ENCODE measurements at regions not wholly inside any gene's neighbourhood (a gene's known extent, or its start where the extent isn't known, plus 50 kb on each side); places are given as distances from the start of the nearest gene placed in this dataset.

DNA sequence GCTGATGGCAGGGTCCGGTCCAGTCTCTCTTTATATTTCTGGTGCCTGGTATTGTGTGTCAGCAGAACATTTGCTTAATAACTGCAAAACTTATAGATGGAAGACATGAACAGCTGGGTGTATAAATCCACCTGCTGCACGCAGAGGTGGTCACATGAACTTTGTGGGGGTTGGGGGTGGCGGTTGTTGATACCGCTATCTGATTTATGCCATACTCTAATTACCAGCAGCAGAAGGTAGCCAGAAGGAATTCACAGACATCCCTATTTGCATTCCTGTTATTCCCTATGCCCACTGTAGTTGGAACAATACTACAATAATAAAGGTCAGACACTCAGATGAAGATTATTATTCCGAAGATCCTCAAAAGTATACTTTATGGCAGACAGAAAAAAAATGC, 121.6 kb upstream of the PUDP start:
- no peaks in the 10 kb centered on the region for H3K27me3 ChIP-seq (ENCODE audit: control insufficient read depth, insufficient read depth, low read length, poor library complexity, severe bottlenecking)

DNA sequence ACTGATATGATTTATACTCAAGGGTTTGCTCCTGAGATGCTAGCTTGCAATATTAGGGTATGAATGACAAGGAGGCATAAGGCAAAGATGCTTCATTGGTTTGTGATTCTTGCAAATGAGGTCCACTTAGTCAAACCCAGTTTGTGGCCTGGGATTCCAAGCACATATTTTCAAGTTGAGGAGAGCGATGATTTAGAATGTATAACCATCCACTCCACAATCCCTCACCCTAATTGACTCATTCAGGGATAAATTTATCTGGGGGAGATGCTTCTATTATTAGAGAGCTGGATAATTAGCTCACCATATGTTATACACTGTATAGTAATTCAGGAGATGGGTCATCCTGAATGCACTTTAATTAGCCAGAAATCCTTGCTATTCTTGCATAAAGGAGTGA, 118.3 kb upstream of the PUDP start:
- Histone ChIP-seq H3K9me3 (ENCODE audit: control insufficient read depth, low read length) (no peaks in the 10 kb centered on the region), H3K27ac (ENCODE audit: insufficient read depth, low read depth, low read length, poor library complexity, severe bottlenecking) (no peak overlapping the region)
- no CpG with 5 or more reads among the region's 1 CpG for WGBS, 2 experiments

More for the DNA sequence above, 121.6 kb upstream of the PUDP start:
- Histone ChIP-seq H3K4me3 (ENCODE audit: insufficient read depth, low read depth, low read length) (no peak overlapping the region), H3K4me1 (ENCODE audit: control insufficient read depth, insufficient read depth, low read length) (no peaks in the 10 kb centered on the region), H3K27ac (ENCODE audit: insufficient read depth, low read depth, low read length, poor library complexity, severe bottlenecking) (no peak overlapping the region), H3K9me3 (ENCODE audit: control insufficient read depth, low read length) (no peaks in the 10 kb centered on the region), H3K36me3 (ENCODE audit: control insufficient read depth, insufficient read depth, low read length) (no peaks in the 10 kb centered on the region)
- 92 to 97% methylated on average over 2 to 5 of the region's 5 CpGs for WGBS, 2 experiments

DNA sequence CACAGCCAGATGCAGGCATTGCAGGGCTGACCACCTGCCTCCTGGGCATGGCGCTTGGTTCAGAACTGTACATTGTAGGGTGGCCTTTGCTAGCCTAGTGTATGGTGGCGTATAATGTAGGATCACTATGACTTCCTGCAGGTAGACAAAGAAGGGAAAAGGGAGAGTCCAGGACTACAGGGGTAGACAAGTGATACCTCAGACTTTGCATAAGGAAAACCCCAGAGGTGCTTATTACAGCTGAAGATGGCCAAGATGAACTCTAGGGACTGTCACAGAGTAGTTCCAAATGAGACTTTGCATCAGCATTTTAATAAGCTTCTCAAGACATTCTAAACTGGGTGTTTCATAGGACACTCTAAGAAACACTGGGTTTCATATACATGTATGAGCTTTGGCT, 116.4 kb upstream of the PUDP start:
- Histone ChIP-seq H3K27me3 (ENCODE audit: control insufficient read depth, insufficient read depth, low read length, poor library complexity, severe bottlenecking) (no peaks in the 10 kb centered on the region), H3K9me3 (ENCODE audit: control insufficient read depth, low read length) (no peaks in the 10 kb centered on the region), H3K4me1 (ENCODE audit: control insufficient read depth, insufficient read depth, low read length) (no peaks in the 10 kb centered on the region), H3K27ac (ENCODE audit: insufficient read depth, low read depth, low read length, poor library complexity, severe bottlenecking) (no peak overlapping the region), H3K36me3 (ENCODE audit: control insufficient read depth, insufficient read depth, low read length) (no peaks in the 10 kb centered on the region), H3K4me3 (ENCODE audit: insufficient read depth, low read depth, low read length) (no peak overlapping the region)
- 92 to 95% methylated on average over 2 of the region's 2 CpGs for WGBS, 2 experiments

More for the DNA sequence above, 118.3 kb upstream of the PUDP start:
- Histone ChIP-seq H3K36me3 (ENCODE audit: control insufficient read depth, insufficient read depth, low read length) (no peaks in the 10 kb centered on the region), H3K4me3 (ENCODE audit: insufficient read depth, low read depth, low read length) (no peak overlapping the region), H3K27me3 (ENCODE audit: control insufficient read depth, insufficient read depth, low read length, poor library complexity, severe bottlenecking) (no peaks in the 10 kb centered on the region), H3K4me1 (ENCODE audit: control insufficient read depth, insufficient read depth, low read length) (no peaks in the 10 kb centered on the region)

DNA sequence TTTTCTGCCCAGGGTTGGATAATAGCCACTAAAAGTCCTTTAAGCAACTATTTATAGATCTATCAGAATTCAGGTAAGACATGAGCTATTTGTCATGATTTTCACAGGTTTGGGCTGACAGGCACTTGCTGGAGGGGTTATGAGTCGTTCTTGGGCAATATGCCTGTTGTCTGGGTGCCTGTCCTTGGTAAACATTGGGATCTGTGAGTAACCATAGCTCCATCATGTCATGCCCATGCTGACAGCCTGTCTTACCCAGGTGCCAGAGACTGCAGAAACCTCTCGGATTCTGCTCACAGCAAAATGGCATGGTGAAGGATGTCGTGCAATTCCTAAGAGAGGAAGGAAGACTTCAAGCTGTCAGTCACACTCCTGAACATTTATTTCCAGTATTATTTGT, 116.0 kb upstream of the PUDP start:
- no peaks in the 10 kb centered on the region for H3K9me3 ChIP-seq (ENCODE audit: control insufficient read depth, low read length)
- H3K4me1 ChIP-seq (ENCODE audit: control insufficient read depth, insufficient read depth, low read length), result no peaks in the 10 kb centered on the region
- no peaks in the 10 kb centered on the region for H3K27me3 ChIP-seq (ENCODE audit: control insufficient read depth, insufficient read depth, low read length, poor library complexity, severe bottlenecking)
- H3K4me3 ChIP-seq (ENCODE audit: insufficient read depth, low read depth, low read length), result no peak overlapping the region
- H3K27ac ChIP-seq (ENCODE audit: insufficient read depth, low read depth, low read length, poor library complexity, severe bottlenecking), result no peak overlapping the region
- H3K36me3 ChIP-seq (ENCODE audit: control insufficient read depth, insufficient read depth, low read length), result no peaks in the 10 kb centered on the region
- WGBS, 2 experiments, result 88 to 92% methylated on average over 3 of the region's 3 CpGs

DNA sequence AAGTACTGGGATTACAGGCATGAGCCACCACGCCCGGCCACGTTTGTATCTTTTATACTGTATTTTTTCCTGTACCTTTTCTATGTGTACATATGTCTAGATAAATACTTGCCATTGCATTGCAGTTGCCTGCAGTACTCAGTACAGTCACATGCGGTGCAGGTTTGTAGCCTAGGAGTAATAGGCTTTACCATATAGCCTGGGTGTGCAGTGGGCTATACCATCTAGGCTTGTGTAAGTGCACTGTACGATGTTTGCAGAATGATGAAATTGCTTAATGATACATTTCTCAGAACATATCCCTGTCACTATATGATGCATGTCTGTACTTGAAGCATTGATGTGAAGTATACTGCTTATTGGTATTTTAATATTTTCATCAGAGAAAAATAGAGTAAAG, 115.4 kb upstream of the PUDP start:
- Histone ChIP-seq H3K4me1 (ENCODE audit: control insufficient read depth, insufficient read depth, low read length) (no peaks in the 10 kb centered on the region), H3K4me3 (ENCODE audit: insufficient read depth, low read depth, low read length) (no peak overlapping the region), H3K27me3 (ENCODE audit: control insufficient read depth, insufficient read depth, low read length, poor library complexity, severe bottlenecking) (no peaks in the 10 kb centered on the region), H3K9me3 (ENCODE audit: control insufficient read depth, low read length) (no peaks in the 10 kb centered on the region), H3K27ac (ENCODE audit: insufficient read depth, low read depth, low read length, poor library complexity, severe bottlenecking) (no peak overlapping the region), H3K36me3 (ENCODE audit: control insufficient read depth, insufficient read depth, low read length) (no peaks in the 10 kb centered on the region)
- 86 to 95% methylated on average over 2 to 4 of the region's 5 CpGs for WGBS, 2 experiments

DNA sequence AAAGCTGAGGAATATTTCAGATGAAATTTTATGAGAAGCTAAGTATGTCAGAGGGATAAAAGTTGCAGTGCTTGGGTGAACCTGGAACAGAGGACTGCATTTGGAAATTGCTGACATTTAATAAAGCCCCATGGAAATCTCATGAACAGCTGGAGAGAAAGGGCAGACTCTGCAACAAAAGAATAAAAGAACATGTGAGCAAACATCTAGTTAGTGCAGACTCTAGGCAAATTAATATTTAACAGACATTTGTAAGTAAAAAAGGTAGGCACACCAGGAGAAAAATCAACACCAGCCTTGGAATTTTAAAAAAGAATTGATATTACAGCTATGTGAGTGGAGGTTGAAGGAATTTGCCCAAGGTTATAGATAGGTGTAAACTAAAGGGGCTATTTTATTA, 114.6 kb upstream of the PUDP start:
- Histone ChIP-seq H3K27me3 (ENCODE audit: control insufficient read depth, insufficient read depth, low read length, poor library complexity, severe bottlenecking) (no peaks in the 10 kb centered on the region), H3K27ac (ENCODE audit: insufficient read depth, low read depth, low read length, poor library complexity, severe bottlenecking) (no peak overlapping the region), H3K4me3 (ENCODE audit: insufficient read depth, low read depth, low read length) (no peak overlapping the region), H3K36me3 (ENCODE audit: control insufficient read depth, insufficient read depth, low read length) (no peaks in the 10 kb centered on the region), H3K9me3 (ENCODE audit: control insufficient read depth, low read length) (no peaks in the 10 kb centered on the region), H3K4me1 (ENCODE audit: control insufficient read depth, insufficient read depth, low read length) (no peaks in the 10 kb centered on the region)

DNA sequence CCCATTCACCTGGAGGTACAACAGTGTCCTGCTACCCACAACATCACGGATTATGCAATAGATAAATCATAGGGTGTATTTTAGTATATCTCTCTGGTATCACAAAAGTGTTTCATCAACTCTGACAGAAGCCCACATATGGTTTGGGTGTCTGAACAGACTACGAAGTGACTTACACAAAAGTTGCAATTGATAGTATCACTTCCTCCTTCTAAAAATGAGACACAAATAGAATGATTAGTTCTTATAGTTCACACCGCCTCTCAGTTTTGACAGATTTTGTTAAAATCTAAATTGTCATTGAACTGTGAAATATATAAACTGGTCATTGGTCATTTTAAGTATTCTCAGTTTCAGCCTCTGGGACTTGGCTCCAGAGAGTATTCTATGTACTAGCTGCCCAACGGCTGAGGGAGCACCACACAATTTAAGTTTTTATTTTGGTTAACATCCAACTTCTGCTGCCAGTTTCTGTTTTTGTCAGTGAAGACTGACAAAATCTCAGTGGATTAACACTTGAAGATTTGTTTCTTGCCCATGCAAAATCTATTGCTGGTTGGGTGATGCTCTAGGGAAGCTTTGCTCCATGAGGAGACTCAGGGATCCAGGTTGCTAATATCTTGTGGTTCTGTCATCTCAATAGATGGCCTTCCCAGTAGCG, 113.8 kb upstream of the PUDP start:
- H3K27me3 ChIP-seq (ENCODE audit: control insufficient read depth, insufficient read depth, low read length, poor library complexity, severe bottlenecking), result no peaks in the 10 kb centered on the region
- no peaks in the 10 kb centered on the region for H3K36me3 ChIP-seq (ENCODE audit: control insufficient read depth, insufficient read depth, low read length)
- no peak overlapping the region for H3K27ac ChIP-seq (ENCODE audit: insufficient read depth, low read depth, low read length, poor library complexity, severe bottlenecking)
- H3K9me3 ChIP-seq (ENCODE audit: control insufficient read depth, low read length), result no peaks in the 10 kb centered on the region
- H3K4me3 ChIP-seq (ENCODE audit: insufficient read depth, low read depth, low read length), result no peak overlapping the region
- WGBS, 2 experiments, result 85 to 94% methylated on average over 2 to 4 of the region's 5 CpGs
- no peaks in the 10 kb centered on the region for H3K4me1 ChIP-seq (ENCODE audit: control insufficient read depth, insufficient read depth, low read length)

DNA sequence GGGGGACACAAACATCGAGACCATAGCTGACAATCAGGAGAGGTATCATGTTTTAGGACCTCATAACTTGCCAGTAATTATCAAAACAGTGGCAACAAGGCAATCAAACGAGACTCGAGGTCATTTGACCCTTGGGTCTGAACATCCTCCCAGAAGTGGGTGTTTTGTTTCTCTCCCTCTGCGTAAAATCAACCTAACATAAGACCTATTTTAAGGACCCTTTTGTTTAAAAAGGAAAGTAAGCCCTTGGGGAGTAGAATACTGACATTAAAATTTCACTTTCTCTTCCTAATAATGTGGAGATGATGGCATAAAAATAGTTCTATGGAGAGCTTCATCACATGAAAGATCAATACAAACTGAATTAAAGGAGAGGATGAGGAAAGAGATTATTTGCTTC, 106.2 kb upstream of the PUDP start:
- Histone ChIP-seq H3K4me3 (ENCODE audit: insufficient read depth, low read depth, low read length) (no peak overlapping the region), H3K4me1 (ENCODE audit: control insufficient read depth, insufficient read depth, low read length) (no peaks in the 10 kb centered on the region), H3K9me3 (ENCODE audit: control insufficient read depth, low read length) (no peaks in the 10 kb centered on the region), H3K27me3 (ENCODE audit: control insufficient read depth, insufficient read depth, low read length, poor library complexity, severe bottlenecking) (no peaks in the 10 kb centered on the region), H3K36me3 (ENCODE audit: control insufficient read depth, insufficient read depth, low read length) (no peaks in the 10 kb centered on the region), H3K27ac (ENCODE audit: insufficient read depth, low read depth, low read length, poor library complexity, severe bottlenecking) (no peak overlapping the region)
- whole genome bisulfite sequencing, 2 experiments, result 88 to 94% methylated on average over 3 to 4 of the region's 4 CpGs

DNA sequence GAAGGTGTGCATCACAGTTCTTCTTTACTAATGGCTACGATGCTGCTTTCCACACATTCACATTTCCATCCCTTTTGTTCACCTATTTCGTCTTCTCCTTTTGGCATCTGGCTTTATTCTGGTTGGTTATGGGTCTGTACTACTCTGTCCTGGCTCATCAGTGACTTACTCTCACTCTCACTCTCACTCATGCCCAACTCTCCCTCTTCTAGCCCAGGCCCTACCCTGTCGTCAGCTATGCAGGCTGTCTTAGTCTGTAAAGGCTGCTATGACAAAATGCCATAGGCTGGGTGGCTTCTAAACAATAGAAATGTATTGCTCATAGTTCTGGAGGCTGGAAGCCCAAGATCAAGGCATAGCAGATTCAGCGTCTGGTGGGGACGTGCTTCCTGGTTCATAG, 105.6 kb upstream of the PUDP start:
- Histone ChIP-seq H3K4me1 (ENCODE audit: control insufficient read depth, insufficient read depth, low read length) (no peaks in the 10 kb centered on the region), H3K4me3 (ENCODE audit: insufficient read depth, low read depth, low read length) (no peak overlapping the region), H3K27ac (ENCODE audit: insufficient read depth, low read depth, low read length, poor library complexity, severe bottlenecking) (no peak overlapping the region), H3K27me3 (ENCODE audit: control insufficient read depth, insufficient read depth, low read length, poor library complexity, severe bottlenecking) (no peaks in the 10 kb centered on the region), H3K36me3 (ENCODE audit: control insufficient read depth, insufficient read depth, low read length) (no peaks in the 10 kb centered on the region), H3K9me3 (ENCODE audit: control insufficient read depth, low read length) (no peaks in the 10 kb centered on the region)
- 89 to 94% methylated on average over 4 of the region's 5 CpGs for WGBS, 2 experiments

DNA sequence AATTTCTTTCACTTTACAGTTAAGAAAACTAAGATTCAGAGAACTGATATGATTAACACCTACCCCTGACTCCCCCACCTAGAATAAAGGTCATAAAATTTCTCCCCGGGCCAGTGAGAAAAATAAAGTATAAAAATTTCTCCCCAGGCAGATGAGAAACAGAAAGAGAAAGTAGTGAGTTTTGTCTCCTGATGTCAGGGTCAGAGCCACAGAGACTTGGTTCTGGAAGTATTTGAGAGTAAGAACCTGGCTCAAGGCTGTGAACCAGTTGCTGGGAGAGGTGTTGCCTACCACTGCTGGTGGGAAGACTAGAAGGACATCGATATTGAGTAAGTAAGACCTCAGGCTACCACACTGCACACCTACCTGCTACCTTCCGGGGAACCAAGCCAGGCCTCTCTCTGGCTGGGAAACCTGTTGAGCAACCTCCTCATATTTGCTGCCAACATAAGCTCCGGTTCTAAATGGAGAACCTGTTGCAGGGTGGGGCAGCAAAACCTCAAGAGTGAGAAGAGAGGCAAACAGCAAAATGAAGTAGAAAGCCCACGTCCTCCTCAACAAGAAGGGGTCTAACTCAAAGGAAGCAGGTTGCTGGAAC, 104.2 kb upstream of the PUDP start:
- Histone ChIP-seq H3K4me3 (ENCODE audit: insufficient read depth, low read depth, low read length) (no peak overlapping the region), H3K27me3 (ENCODE audit: control insufficient read depth, insufficient read depth, low read length, poor library complexity, severe bottlenecking) (no peaks in the 10 kb centered on the region), H3K27ac (ENCODE audit: insufficient read depth, low read depth, low read length, poor library complexity, severe bottlenecking) (no peak overlapping the region), H3K4me1 (ENCODE audit: control insufficient read depth, insufficient read depth, low read length) (no peaks in the 10 kb centered on the region), H3K36me3 (ENCODE audit: control insufficient read depth, insufficient read depth, low read length) (no peaks in the 10 kb centered on the region), H3K9me3 (ENCODE audit: control insufficient read depth, low read length) (no peaks in the 10 kb centered on the region)
- WGBS, 2 experiments, result 93 to 96% methylated on average over 4 to 5 of the region's 5 CpGs
